Neural cell (in vitro differentiated cells): ENCODE measurements at regions not wholly inside any gene's neighbourhood (a gene's known extent, or its start where the extent isn't known, plus 50 kb on each side); places are given as distances from the start of the nearest gene placed in this dataset.

Experiments
- POLR2AphosphoS5 ChIP-seq: IDR thresholded peaks from 2 replicates; pipeline ENCODE4 v1.6.1; 2012
- RAD21 ChIP-seq: fragments of 450-650 bp; conservative IDR thresholded peaks from 2 replicates; pipeline ENCODE4 v1.6.1; 2014; ENCODE audit warnings: antibody characterized with exemption, mild to moderate bottlenecking, moderate library complexity
- SMC3 ChIP-seq: fragments of 450-650 bp; conservative IDR thresholded peaks from 2 replicates; pipeline ENCODE4 v1.6.1; 2014; ENCODE audit warnings: antibody characterized with exemption, mild to moderate bottlenecking, moderate library complexity; ENCODE audit not compliant: poor library complexity
- TAF1 ChIP-seq: IDR thresholded peaks from 2 replicates; pipeline ENCODE4 v1.6.1; 2012; ENCODE audit warnings: low read depth
- TF ChIP-seq, protein P1 (sequence below): fragments of 450-650 bp; IDR thresholded peaks from 2 replicates; pipeline ENCODE4 v1.5.1; 2014; ENCODE audit warnings: antibody characterized with exemption, mild to moderate bottlenecking, moderate library complexity; ENCODE audit not compliant: poor library complexity, severe bottlenecking
- TF ChIP-seq, protein P2 (sequence below): IDR thresholded peaks from 2 replicates; pipeline ENCODE4 v1.6.1; 2012; ENCODE audit warnings: borderline replicate concordance

- TF ChIP-seq POLR2AphosphoS5 (no peak), TAF1 (no peak), SMC3 (no peak), RAD21 (no peak)
- TF ChIP-seq, protein P1, sequence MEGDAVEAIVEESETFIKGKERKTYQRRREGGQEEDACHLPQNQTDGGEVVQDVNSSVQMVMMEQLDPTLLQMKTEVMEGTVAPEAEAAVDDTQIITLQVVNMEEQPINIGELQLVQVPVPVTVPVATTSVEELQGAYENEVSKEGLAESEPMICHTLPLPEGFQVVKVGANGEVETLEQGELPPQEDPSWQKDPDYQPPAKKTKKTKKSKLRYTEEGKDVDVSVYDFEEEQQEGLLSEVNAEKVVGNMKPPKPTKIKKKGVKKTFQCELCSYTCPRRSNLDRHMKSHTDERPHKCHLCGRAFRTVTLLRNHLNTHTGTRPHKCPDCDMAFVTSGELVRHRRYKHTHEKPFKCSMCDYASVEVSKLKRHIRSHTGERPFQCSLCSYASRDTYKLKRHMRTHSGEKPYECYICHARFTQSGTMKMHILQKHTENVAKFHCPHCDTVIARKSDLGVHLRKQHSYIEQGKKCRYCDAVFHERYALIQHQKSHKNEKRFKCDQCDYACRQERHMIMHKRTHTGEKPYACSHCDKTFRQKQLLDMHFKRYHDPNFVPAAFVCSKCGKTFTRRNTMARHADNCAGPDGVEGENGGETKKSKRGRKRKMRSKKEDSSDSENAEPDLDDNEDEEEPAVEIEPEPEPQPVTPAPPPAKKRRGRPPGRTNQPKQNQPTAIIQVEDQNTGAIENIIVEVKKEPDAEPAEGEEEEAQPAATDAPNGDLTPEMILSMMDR = no peak
- TF ChIP-seq, protein P2, sequence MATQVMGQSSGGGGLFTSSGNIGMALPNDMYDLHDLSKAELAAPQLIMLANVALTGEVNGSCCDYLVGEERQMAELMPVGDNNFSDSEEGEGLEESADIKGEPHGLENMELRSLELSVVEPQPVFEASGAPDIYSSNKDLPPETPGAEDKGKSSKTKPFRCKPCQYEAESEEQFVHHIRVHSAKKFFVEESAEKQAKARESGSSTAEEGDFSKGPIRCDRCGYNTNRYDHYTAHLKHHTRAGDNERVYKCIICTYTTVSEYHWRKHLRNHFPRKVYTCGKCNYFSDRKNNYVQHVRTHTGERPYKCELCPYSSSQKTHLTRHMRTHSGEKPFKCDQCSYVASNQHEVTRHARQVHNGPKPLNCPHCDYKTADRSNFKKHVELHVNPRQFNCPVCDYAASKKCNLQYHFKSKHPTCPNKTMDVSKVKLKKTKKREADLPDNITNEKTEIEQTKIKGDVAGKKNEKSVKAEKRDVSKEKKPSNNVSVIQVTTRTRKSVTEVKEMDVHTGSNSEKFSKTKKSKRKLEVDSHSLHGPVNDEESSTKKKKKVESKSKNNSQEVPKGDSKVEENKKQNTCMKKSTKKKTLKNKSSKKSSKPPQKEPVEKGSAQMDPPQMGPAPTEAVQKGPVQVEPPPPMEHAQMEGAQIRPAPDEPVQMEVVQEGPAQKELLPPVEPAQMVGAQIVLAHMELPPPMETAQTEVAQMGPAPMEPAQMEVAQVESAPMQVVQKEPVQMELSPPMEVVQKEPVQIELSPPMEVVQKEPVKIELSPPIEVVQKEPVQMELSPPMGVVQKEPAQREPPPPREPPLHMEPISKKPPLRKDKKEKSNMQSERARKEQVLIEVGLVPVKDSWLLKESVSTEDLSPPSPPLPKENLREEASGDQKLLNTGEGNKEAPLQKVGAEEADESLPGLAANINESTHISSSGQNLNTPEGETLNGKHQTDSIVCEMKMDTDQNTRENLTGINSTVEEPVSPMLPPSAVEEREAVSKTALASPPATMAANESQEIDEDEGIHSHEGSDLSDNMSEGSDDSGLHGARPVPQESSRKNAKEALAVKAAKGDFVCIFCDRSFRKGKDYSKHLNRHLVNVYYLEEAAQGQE = no peak
These were observed 234.0 kb upstream of the RREB1 start for GRCh38 chr6:6873778-6874177.
